ENCODE measurements at regions not wholly inside any gene's neighbourhood (a gene's known extent, or its start where the extent isn't known, plus 50 kb on each side); places are given as distances from the start of the nearest gene placed in this dataset.

GRCh38 chr1:165137551-165138316 is 218.8 kb downstream of the LMX1A start (continued):
- TF ChIP-seq IKZF5 (CRISPR knock-in tag; IDR thresholded peaks at IDR 0.05) (no peak), ZBTB4 (CRISPR knock-in tag; IDR thresholded peaks at IDR 0.05; ENCODE audit: borderline replicate concordance) (no peak), PATZ1 (CRISPR knock-in tag; IDR thresholded peaks at IDR 0.05) (peak; percentile 43), SOX13 (IDR thresholded peaks at IDR 0.05) (peak; percentile 40; the same call in 1 of the 2 replicates), SOX13 (CRISPR knock-in tag; conservative IDR thresholded peaks at IDR 0.05 in 1 of 2, IDR thresholded peaks at IDR 0.05 in 1 of 2) (peak in 1 of 2 experiments; percentile 92; a peak in 2 of 4 replicates), SOX5 (CRISPR knock-in tag; IDR thresholded peaks at IDR 0.05; ENCODE audit: borderline replicate concordance) (peak; percentile 75), ZNF329 (CRISPR knock-in tag; IDR thresholded peaks at IDR 0.05; ENCODE audit: low read depth) (no peak), ZNF101 (CRISPR knock-in tag; IDR thresholded peaks at IDR 0.05; ENCODE audit: borderline replicate concordance, low read depth) (no peak), TARDBP (CRISPR knock-in tag; IDR thresholded peaks at IDR 0.05) (no peak), SRF (IDR thresholded peaks at IDR 0.05; ENCODE audit: low read depth, low read length) (no peak), EEA1 (CRISPR knock-in tag; IDR thresholded peaks at IDR 0.05; ENCODE audit: borderline replicate concordance) (no peak), ZNF605 (CRISPR knock-in tag; IDR thresholded peaks at IDR 0.05) (no peak), THAP7 (CRISPR knock-in tag; IDR thresholded peaks at IDR 0.05) (no peak), THRA (CRISPR knock-in tag; IDR thresholded peaks at IDR 0.05; ENCODE audit: borderline replicate concordance) (peak; percentile 71; the same call in 1 of the 2 replicates), ZBED4 (CRISPR knock-in tag; IDR thresholded peaks at IDR 0.05; ENCODE audit: borderline replicate concordance) (no peak)
